GM12891 (cell line): ENCODE measurements at regions not wholly inside any gene's neighbourhood (a gene's known extent, or its start where the extent isn't known, plus 50 kb on each side); places are given as distances from the start of the nearest gene placed in this dataset.

ENCODE experiments used
- PAX5 ChIP-seq: IDR thresholded peaks from 2 replicates; pipeline ENCODE4 v1.6.1; 2011; ENCODE audit warnings: low read length, moderate library complexity, mild to moderate bottlenecking; ENCODE audit not compliant: insufficient read depth, severe bottlenecking
- POLR2A ChIP-seq: IDR thresholded peaks from 2 replicates; pipeline ENCODE4 v1.6.1; 2011; ENCODE audit warnings: low read depth, low read length, control low read depth
- POLR2AphosphoS5 ChIP-seq: IDR thresholded peaks from 2 replicates; pipeline ENCODE4 v1.6.1; 2011; ENCODE audit warnings: low read depth, low read length, control low read depth
- POU2F2 ChIP-seq: IDR thresholded peaks from 2 replicates; pipeline ENCODE4 v1.6.1; 2011; ENCODE audit warnings: low read depth, mild to moderate bottlenecking, control low read depth, low read length, moderate library complexity
- SPI1 ChIP-seq: IDR thresholded peaks from 2 replicates; pipeline ENCODE4 v1.6.1; 2011; ENCODE audit warnings: low read depth, low read length, control low read depth
- TAF1 ChIP-seq: IDR thresholded peaks from 2 replicates; pipeline ENCODE4 v1.6.1; 2011; ENCODE audit warnings: low read depth, low read length, control low read depth

GRCh38 chr2:158042666-158043065, 59.0 kb upstream of the UPP2 start:
- TF ChIP-seq POLR2A (no peak), POLR2AphosphoS5 (no peak), PAX5 (no peak), SPI1 (no peak), POU2F2 (no peak), TAF1 (no peak)
